Tibial artery (tissue), 4 donors: ENCODE measurements at regions not wholly inside any gene's neighbourhood (a gene's known extent, or its start where the extent isn't known, plus 50 kb on each side); places are given as distances from the start of the nearest gene placed in this dataset.

Experiments used
- DNase-seq, 2 donors: peaks; one replicate each; pipeline ENCODE4 v3.0.0-alpha.2; 2019
- H3K27ac ChIP-seq, 2 donors: fragments of 200-600 bp; sonication (generic) in 1 of 2; 1 replicate in 1 of 2; 2 replicates in 1 of 2; pipeline ENCODE4 v1.5.1; 2018 to 2019; ENCODE audit warnings: mild to moderate bottlenecking in 1 of 2
- H3K27me3 ChIP-seq, 2 donors: fragments of 200-600 bp; sonication (generic) in 1 of 2; one replicate each; pipeline versions ENCODE4 v1.5.1 to v1.6.0; 2016 to 2019
- H3K36me3 ChIP-seq, 3 donors: fragments of 200-600 bp; sonication (generic) in 2 of 3; one replicate each; pipeline ENCODE4 v1.5.1; 2016 to 2019; ENCODE audit warnings: mild to moderate bottlenecking in 2 of 3
- H3K4me1 ChIP-seq, 4 donors: fragments of 200-600 bp; sonication (generic) in 2 of 4; 1 replicate in 3 of 4; 2 replicates in 1 of 4; pipeline ENCODE4 v1.5.1; 2016 to 2019
- H3K4me3 ChIP-seq, 2 donors: fragments of 200-600 bp; sonication (generic) in 1 of 2; 1 replicate in 1 of 2; 2 replicates in 1 of 2; pipeline ENCODE4 v1.5.1; 2018 to 2019; ENCODE audit warnings: mild to moderate bottlenecking in 2 of 2
- H3K9me3 ChIP-seq, 3 donors: fragments of 200-600 bp; sonication (generic) in 1 of 3; one replicate each; pipeline ENCODE4 v1.5.1; 2016 to 2019
- CTCF ChIP-seq, 2 experiments: fragments of 200-600 bp in 1 of 2; fragments of 450-650 bp in 1 of 2; IDR thresholded peaks; one replicate each; pipeline ENCODE4 v1.5.1; 2017 to 2019; ENCODE audit warnings: antibody characterized with exemption in 2 of 2, mild to moderate bottlenecking in 1 of 2, moderate library complexity in 1 of 2
- intact Hi-C: fragments of 100-400 bp; cut with DNase I; formaldehyde crosslinking; loops from one replicate; pipeline ENCODE4 v1.15.0; 2023; ENCODE audit warnings: low total_unique reads

GRCh38 chr10:90557385-90557784 is 300.5 kb downstream of the HTR7 start:
- Histone ChIP-seq H3K9me3 (no peaks in the 10 kb centered on the region), H3K36me3 (no peaks in the 10 kb centered on the region), H3K4me3 (no peak overlapping the region), H3K4me1 (no peaks in the 10 kb centered on the region), H3K27me3 (no peaks in the 10 kb centered on the region), H3K27ac (no peak overlapping the region)
- DNase-seq, result no peak
- TF ChIP-seq CTCF (IDR thresholded peaks at IDR 0.05), result no peak
- intact Hi-C loops, result no loop called here

- Histone ChIP-seq H3K4me1 (no peaks in the 10 kb centered on the region), H3K36me3 (no peaks in the 10 kb centered on the region), H3K9me3 (no peaks in the 10 kb centered on the region), H3K27me3 (no peaks in the 10 kb centered on the region), H3K27ac (no peak overlapping the region), H3K4me3 (no peak overlapping the region)
- DNase-seq, result no peak
- TF ChIP-seq CTCF (IDR thresholded peaks at IDR 0.05), result no peak
- intact Hi-C loops, result no loop called here
These were observed 297.5 kb downstream of the HTR7 start for GRCh38 chr10:90560331-90560730.

- Histone ChIP-seq H3K27me3 (no peaks in the 10 kb centered on the region), H3K9me3 (no peaks in the 10 kb centered on the region), H3K27ac (no peak overlapping the region), H3K36me3 (no peaks in the 10 kb centered on the region), H3K4me3 (no peak overlapping the region), H3K4me1 (no peaks in the 10 kb centered on the region)
- TF ChIP-seq CTCF (IDR thresholded peaks at IDR 0.05), result no peak
- no peak for DNase-seq
- intact Hi-C loops, result no loop called here
These were observed 296.2 kb downstream of the HTR7 start for GRCh38 chr10:90561666-90562065.

GRCh38 chr10:90571481-90572258 is 286.2 kb downstream of the HTR7 start:
- Histone ChIP-seq H3K4me3 (no peak overlapping the region), H3K4me1 (no peaks in the 10 kb centered on the region), H3K27ac (no peak overlapping the region), H3K27me3 (no peaks in the 10 kb centered on the region), H3K9me3 (no peaks in the 10 kb centered on the region), H3K36me3 (no peaks in the 10 kb centered on the region)
- TF ChIP-seq CTCF (IDR thresholded peaks at IDR 0.05), result no peak
- intact Hi-C loops, result no loop called here
- no peak for DNase-seq

- no peak overlapping the region for H3K4me3 ChIP-seq
- no peaks in the 10 kb centered on the region for H3K9me3 ChIP-seq
- H3K4me1 ChIP-seq, result no peaks in the 10 kb centered on the region
- no peaks in the 10 kb centered on the region for H3K36me3 ChIP-seq
- no peak overlapping the region for H3K27ac ChIP-seq
- no peaks in the 10 kb centered on the region for H3K27me3 ChIP-seq
- intact Hi-C loops, result no loop called here
- no peak for DNase-seq
- no peak for TF ChIP-seq CTCF (IDR thresholded peaks at IDR 0.05)
These were observed 282.7 kb downstream of the HTR7 start for GRCh38 chr10:90575125-90575524.
